ENCODE measurements at regions not wholly inside any gene's neighbourhood (a gene's known extent, or its start where the extent isn't known, plus 50 kb on each side); places are given as distances from the start of the nearest gene placed in this dataset.

DNA sequence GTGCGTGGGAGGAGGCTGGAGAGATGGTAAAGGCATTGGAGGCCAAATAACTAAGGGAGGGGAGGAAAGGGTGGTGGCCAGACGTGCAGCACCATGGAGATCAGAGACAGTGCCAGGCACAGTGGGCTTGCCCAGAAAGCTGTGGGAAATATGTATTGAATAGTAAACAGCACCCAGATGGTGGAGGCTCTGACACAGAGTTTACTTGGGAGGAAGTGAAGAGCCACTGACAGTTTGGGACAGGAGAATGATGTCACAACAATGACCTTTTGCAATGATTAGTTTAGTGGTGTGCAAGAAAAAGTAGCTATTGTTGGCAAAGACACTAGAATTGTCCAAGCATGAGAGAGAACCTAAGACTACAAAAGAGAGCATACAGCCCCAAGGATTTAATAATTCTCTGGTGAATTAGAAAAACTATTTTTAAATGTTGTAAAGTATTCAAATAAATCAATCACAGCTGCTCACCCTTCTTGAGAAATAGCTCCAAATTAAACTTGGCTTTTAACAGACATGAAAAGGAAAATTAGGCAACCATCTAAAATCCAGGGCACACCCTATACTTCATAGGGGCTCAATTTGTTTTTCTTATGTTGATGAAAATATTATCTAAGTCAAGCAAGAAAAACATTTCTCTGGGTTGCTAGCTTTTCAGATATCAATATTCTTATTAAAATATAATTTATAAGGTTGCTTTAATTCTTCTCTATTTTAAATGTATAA is 458.7 kb upstream of the HNRNPA3 start:
- no peaks in the 10 kb centered on the region for H3K27me3 ChIP-seq (ENCODE audit: control insufficient read depth in 1 of 2, insufficient read depth in 1 of 2, low read length in 2 of 2)
- H3K18ac ChIP-seq (ENCODE audit: low read depth in 1 of 2, low read length in 2 of 2), result no peak overlapping the region
- no peak for DNase-seq
- H3K4ac ChIP-seq (ENCODE audit: low read depth in 1 of 2, low read length in 2 of 2), result no peak overlapping the region
- no peak overlapping the region for H4K91ac ChIP-seq (ENCODE audit: low read length)
- 64% methylated on average over 2 of the region's 2 CpGs for WGBS
- no peak overlapping the region for H2AK5ac ChIP-seq (ENCODE audit: low read length, severe bottlenecking)
- H3K23ac ChIP-seq (ENCODE audit: low read length in 2 of 2), result no peak overlapping the region
- no peaks in the 10 kb centered on the region for H3K9me3 ChIP-seq (ENCODE audit: control insufficient read depth, low read length)
- peak overlapping the region; percentile 20 for H3K9ac ChIP-seq (ENCODE audit: low read length)
- no peaks in the 10 kb centered on the region for H3K4me1 ChIP-seq (ENCODE audit: control insufficient read depth, insufficient read depth, low read depth, low read length)
- H3K79me1 ChIP-seq (replicated peaks; ENCODE audit: low read length, poor library complexity, severe bottlenecking), result no peaks in the 10 kb centered on the region
- H3K4me3 ChIP-seq (ENCODE audit: insufficient read depth in 1 of 2, low read depth in 1 of 2, low read length in 2 of 2), result no peak overlapping the region
- no peak overlapping the region for H2BK12ac ChIP-seq (ENCODE audit: low read length in 2 of 2)
- H3K14ac ChIP-seq (ENCODE audit: low read length in 2 of 2), result no peak overlapping the region
- H3K27ac ChIP-seq (ENCODE audit: low read length, poor library complexity, severe bottlenecking), result no peak overlapping the region
- H2BK120ac ChIP-seq (ENCODE audit: low read depth, low read length), result no peak overlapping the region
- no peaks in the 10 kb centered on the region for H3K36me3 ChIP-seq (ENCODE audit: control insufficient read depth in 1 of 2, insufficient read depth in 2 of 2, low read depth in 1 of 2, low read length in 2 of 2)
- H2AFZ ChIP-seq (ENCODE audit: low read depth, low read length), result no peak overlapping the region
- H2BK5ac ChIP-seq (ENCODE audit: low read depth, low read length, poor library complexity, severe bottlenecking), result no peak overlapping the region
- no peak overlapping the region for H4K8ac ChIP-seq (ENCODE audit: low read length)
- H2BK15ac ChIP-seq (ENCODE audit: low read depth, poor library complexity, severe bottlenecking), result no peak overlapping the region
- H3K4me2 ChIP-seq (ENCODE audit: low read length, poor library complexity, severe bottlenecking), result no peak overlapping the region

DNA sequence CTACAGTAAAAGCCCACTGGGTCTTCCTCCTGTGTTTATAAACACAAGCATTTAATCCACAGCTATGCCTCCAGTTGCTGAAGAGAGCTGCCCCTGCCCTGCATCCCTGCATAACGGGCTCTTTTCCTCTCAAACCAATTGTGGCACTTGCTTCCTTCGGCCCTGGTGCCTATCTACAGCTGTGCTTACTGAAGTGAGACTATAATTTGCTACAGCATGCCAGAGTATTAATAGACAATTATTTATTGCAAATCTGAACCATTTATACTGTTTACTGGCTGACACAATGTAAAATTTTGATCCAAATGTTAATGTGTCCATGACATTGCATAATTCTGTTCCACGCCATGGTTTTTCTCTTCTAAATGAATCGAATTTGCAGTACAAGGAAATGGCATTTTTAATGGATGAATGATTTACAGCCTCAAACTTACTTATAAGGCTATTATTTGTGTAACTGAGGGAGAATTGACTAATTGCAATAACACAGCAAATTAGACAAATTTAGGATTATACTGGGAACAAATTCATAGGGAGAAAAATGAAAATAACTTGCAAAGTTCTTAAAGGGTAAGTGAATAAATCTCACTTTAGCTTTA is 457.0 kb upstream of the HNRNPA3 start:
- Histone ChIP-seq H4K91ac (ENCODE audit: low read length) (no peak overlapping the region), H4K8ac (ENCODE audit: low read length) (no peak overlapping the region), H3K36me3 (ENCODE audit: control insufficient read depth in 1 of 2, insufficient read depth in 2 of 2, low read depth in 1 of 2, low read length in 2 of 2) (no peaks in the 10 kb centered on the region), H2AFZ (ENCODE audit: low read depth, low read length) (no peak overlapping the region), H3K4me1 (ENCODE audit: control insufficient read depth, insufficient read depth, low read depth, low read length) (no peaks in the 10 kb centered on the region), H3K27me3 (ENCODE audit: control insufficient read depth in 1 of 2, insufficient read depth in 1 of 2, low read length in 2 of 2) (no peaks in the 10 kb centered on the region), H2BK15ac (ENCODE audit: low read depth, poor library complexity, severe bottlenecking) (no peak overlapping the region), H2BK120ac (ENCODE audit: low read depth, low read length) (no peak overlapping the region), H3K18ac (ENCODE audit: low read depth in 1 of 2, low read length in 2 of 2) (no peak overlapping the region), H3K4ac (ENCODE audit: low read depth in 1 of 2, low read length in 2 of 2) (no peak overlapping the region), H2BK5ac (ENCODE audit: low read depth, low read length, poor library complexity, severe bottlenecking) (no peak overlapping the region), H3K4me3 (ENCODE audit: insufficient read depth in 1 of 2, low read depth in 1 of 2, low read length in 2 of 2) (no peak overlapping the region), H3K14ac (ENCODE audit: low read length in 2 of 2) (no peak overlapping the region), H3K27ac (ENCODE audit: low read length, poor library complexity, severe bottlenecking) (no peak overlapping the region), H3K79me1 (replicated peaks; ENCODE audit: low read length, poor library complexity, severe bottlenecking) (no peaks in the 10 kb centered on the region), H3K9me3 (ENCODE audit: control insufficient read depth, low read length) (no peaks in the 10 kb centered on the region), H3K9ac (ENCODE audit: low read length) (no peak overlapping the region), H3K23ac (ENCODE audit: low read length in 2 of 2) (no peak overlapping the region), H2BK12ac (ENCODE audit: low read length in 2 of 2) (no peak overlapping the region), H3K4me2 (ENCODE audit: low read length, poor library complexity, severe bottlenecking) (no peak overlapping the region), H2AK5ac (ENCODE audit: low read length, severe bottlenecking) (no peak overlapping the region)
- WGBS, result 62% methylated on average over 2 of the region's 4 CpGs
- DNase-seq, result no peak

DNA sequence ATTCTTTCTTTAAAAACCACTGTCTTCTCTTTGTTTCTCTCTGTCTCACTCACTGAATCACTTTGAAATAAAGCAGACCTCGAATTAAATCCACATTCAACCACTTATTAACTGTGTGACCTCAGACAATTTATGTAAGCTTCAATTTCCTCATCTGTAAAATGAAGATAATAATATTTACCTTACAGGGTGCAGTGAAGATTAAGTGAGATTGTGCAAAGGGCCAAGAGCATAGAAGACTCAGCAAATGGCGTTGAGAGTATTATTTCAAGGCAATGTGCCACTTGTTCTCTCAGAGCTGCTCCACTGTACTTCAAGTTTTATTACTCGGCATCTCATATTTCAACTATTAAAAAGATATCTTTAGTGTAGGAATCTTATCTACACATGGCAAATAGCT is 454.2 kb upstream of the HNRNPA3 start:
- H3K4me3 ChIP-seq (ENCODE audit: insufficient read depth in 1 of 2, low read depth in 1 of 2, low read length in 2 of 2), result no peak overlapping the region
- no peak overlapping the region for H2AFZ ChIP-seq (ENCODE audit: low read depth, low read length)
- H3K36me3 ChIP-seq (ENCODE audit: control insufficient read depth in 1 of 2, insufficient read depth in 2 of 2, low read depth in 1 of 2, low read length in 2 of 2), result no peaks in the 10 kb centered on the region
- DNase-seq, result no peak
- no peak overlapping the region for H3K4me2 ChIP-seq (ENCODE audit: low read length, poor library complexity, severe bottlenecking)
- no peaks in the 10 kb centered on the region for H3K9me3 ChIP-seq (ENCODE audit: control insufficient read depth, low read length)
- no peak overlapping the region for H3K18ac ChIP-seq (ENCODE audit: low read depth in 1 of 2, low read length in 2 of 2)
- H2BK12ac ChIP-seq (ENCODE audit: low read length in 2 of 2), result no peak overlapping the region
- no peaks in the 10 kb centered on the region for H3K4me1 ChIP-seq (ENCODE audit: control insufficient read depth, insufficient read depth, low read depth, low read length)
- no peak overlapping the region for H2BK120ac ChIP-seq (ENCODE audit: low read depth, low read length)
- 29% methylated on average over 1 of the region's 3 CpGs for WGBS
- no peak overlapping the region for H2BK5ac ChIP-seq (ENCODE audit: low read depth, low read length, poor library complexity, severe bottlenecking)
- H4K8ac ChIP-seq (ENCODE audit: low read length), result no peak overlapping the region
- no peak overlapping the region for H3K9ac ChIP-seq (ENCODE audit: low read length)
- H3K23ac ChIP-seq (ENCODE audit: low read length in 2 of 2), result no peak overlapping the region
- H2BK15ac ChIP-seq (ENCODE audit: low read depth, poor library complexity, severe bottlenecking), result no peak overlapping the region
- H3K14ac ChIP-seq (ENCODE audit: low read length in 2 of 2), result no peak overlapping the region
- no peak overlapping the region for H4K91ac ChIP-seq (ENCODE audit: low read length)
- H3K27me3 ChIP-seq (ENCODE audit: control insufficient read depth in 1 of 2, insufficient read depth in 1 of 2, low read length in 2 of 2), result no peaks in the 10 kb centered on the region
- H2AK5ac ChIP-seq (ENCODE audit: low read length, severe bottlenecking), result no peak overlapping the region
- H3K79me1 ChIP-seq (replicated peaks; ENCODE audit: low read length, poor library complexity, severe bottlenecking), result no peaks in the 10 kb centered on the region
- H3K27ac ChIP-seq (ENCODE audit: low read length, poor library complexity, severe bottlenecking), result no peak overlapping the region
- H3K4ac ChIP-seq (ENCODE audit: low read depth in 1 of 2, low read length in 2 of 2), result no peak overlapping the region

DNA sequence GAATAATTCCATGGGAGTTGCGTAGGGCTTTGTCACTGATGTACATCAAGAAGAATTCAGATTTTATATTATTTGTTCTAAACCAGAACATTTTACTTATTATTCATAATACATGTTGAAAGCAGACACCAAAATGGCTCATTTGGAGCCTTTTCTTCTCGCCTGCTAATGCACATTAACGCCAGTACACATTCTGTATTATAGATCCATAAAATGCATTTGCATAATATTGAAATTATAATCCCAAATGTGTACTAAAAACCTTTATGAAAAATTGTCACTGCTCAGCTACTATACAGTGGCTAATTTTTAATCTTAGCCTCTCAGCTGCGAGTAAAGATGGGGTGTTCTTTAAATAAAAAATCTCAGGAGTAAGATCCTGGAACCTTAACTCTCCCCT is 452.2 kb upstream of the HNRNPA3 start:
- DNase-seq, result no peak
- no peak overlapping the region for H3K14ac ChIP-seq (ENCODE audit: low read length in 2 of 2)
- no peak overlapping the region for H2BK12ac ChIP-seq (ENCODE audit: low read length in 2 of 2)
- no peaks in the 10 kb centered on the region for H3K79me1 ChIP-seq (replicated peaks; ENCODE audit: low read length, poor library complexity, severe bottlenecking)
- no peak overlapping the region for H2BK120ac ChIP-seq (ENCODE audit: low read depth, low read length)
- no peak overlapping the region for H4K8ac ChIP-seq (ENCODE audit: low read length)
- H3K27me3 ChIP-seq (ENCODE audit: control insufficient read depth in 1 of 2, insufficient read depth in 1 of 2, low read length in 2 of 2), result peaks cover 0 to 5% of the 10 kb centered on the region in 2 experiments
- no peak overlapping the region for H3K9ac ChIP-seq (ENCODE audit: low read length)
- H2AFZ ChIP-seq (ENCODE audit: low read depth, low read length), result no peak overlapping the region
- H3K18ac ChIP-seq (ENCODE audit: low read depth in 1 of 2, low read length in 2 of 2), result no peak overlapping the region
- H3K4me2 ChIP-seq (ENCODE audit: low read length, poor library complexity, severe bottlenecking), result no peak overlapping the region
- H2AK5ac ChIP-seq (ENCODE audit: low read length, severe bottlenecking), result no peak overlapping the region
- H3K4me1 ChIP-seq (ENCODE audit: control insufficient read depth, insufficient read depth, low read depth, low read length), result no peaks in the 10 kb centered on the region
- no peak overlapping the region for H4K91ac ChIP-seq (ENCODE audit: low read length)
- H3K36me3 ChIP-seq (ENCODE audit: control insufficient read depth in 1 of 2, insufficient read depth in 2 of 2, low read depth in 1 of 2, low read length in 2 of 2), result no peaks in the 10 kb centered on the region
- H2BK15ac ChIP-seq (ENCODE audit: low read depth, poor library complexity, severe bottlenecking), result no peak overlapping the region
- H2BK5ac ChIP-seq (ENCODE audit: low read depth, low read length, poor library complexity, severe bottlenecking), result no peak overlapping the region
- H3K4ac ChIP-seq (ENCODE audit: low read depth in 1 of 2, low read length in 2 of 2), result no peak overlapping the region
- H3K9me3 ChIP-seq (ENCODE audit: control insufficient read depth, low read length), result no peaks in the 10 kb centered on the region
- 90% methylated on average over 2 of the region's 4 CpGs for WGBS
- H3K23ac ChIP-seq (ENCODE audit: low read length in 2 of 2), result no peak overlapping the region
- H3K27ac ChIP-seq (ENCODE audit: low read length, poor library complexity, severe bottlenecking), result no peak overlapping the region
- H3K4me3 ChIP-seq (ENCODE audit: insufficient read depth in 1 of 2, low read depth in 1 of 2, low read length in 2 of 2), result no peak overlapping the region
